H1 (cell line): ENCODE measurements at regions not wholly inside any gene's neighbourhood (a gene's known extent, or its start where the extent isn't known, plus 50 kb on each side); places are given as distances from the start of the nearest gene placed in this dataset.

Experiments
- CTCF ChIA-PET: fragments of 300-600 bp; sonication (Branson Sonifier 250); formaldehyde crosslinking; loops from one replicate; lab custom pipeline; 2021; ENCODE audit not compliant: partially characterized antibody; lab: Charles Lee
- POLR2A ChIA-PET: fragments of 300-600 bp; sonication (Branson Sonifier 250); formaldehyde crosslinking; loops from one replicate; lab custom pipeline; 2021; ENCODE audit warnings: inconsistent platforms; ENCODE audit not compliant: partially characterized antibody; lab: Charles Lee
- DNase-seq, 2 experiments: peaks; one replicate each; pipeline versions ENCODE4 v3.0.0 to v3.0.0-alpha.2; 2010 to 2022; ENCODE audit warnings: low spot score in 2 of 2, low read depth in 1 of 2, mixed read lengths in 1 of 2
- FAIRE-seq: peaks from 2 replicates; lab custom pipeline; 2011; peaks lifted over from hg19 to GRCh38; lab: Jason Lieb, UNC
- H2AFZ ChIP-seq: 2 replicates; pipeline ENCODE4 v1.8.1; 2012; ENCODE audit warnings: low read length, inconsistent platforms
- H2AK5ac ChIP-seq: 2 replicates; pipeline ENCODE4 v1.6.1; 2013; ENCODE audit warnings: low read depth, low read length
- H2BK120ac ChIP-seq: replicated peaks from 2 replicates; pipeline ENCODE3; 2013; ENCODE audit warnings: low read depth, low read length, inconsistent platforms
- H2BK12ac ChIP-seq: 2 replicates; pipeline ENCODE4 v1.6.1; 2013; ENCODE audit warnings: low read depth, low read length
- H2BK15ac ChIP-seq: 2 replicates; pipeline ENCODE4 v1.6.1; 2013; ENCODE audit warnings: low read length
- H2BK20ac ChIP-seq: 2 replicates; pipeline ENCODE4 v1.6.1; 2013; ENCODE audit warnings: low read length
- H2BK5ac ChIP-seq: 2 replicates; pipeline ENCODE4 v1.6.1; 2013; ENCODE audit warnings: low read depth, low read length
- H3K14ac ChIP-seq: 2 replicates; pipeline ENCODE4 v1.6.1; 2013; ENCODE audit warnings: inconsistent platforms; ENCODE audit not compliant: insufficient read length
- H3K18ac ChIP-seq: 2 replicates; pipeline ENCODE4 v1.6.1; 2013; ENCODE audit warnings: low read length; ENCODE audit errors: extremely low read depth
- H3K23ac ChIP-seq: 2 replicates; pipeline ENCODE4 v1.6.1; 2013; ENCODE audit warnings: inconsistent platforms; ENCODE audit not compliant: insufficient read length
- H3K23me2 ChIP-seq: 2 replicates; pipeline ENCODE4 v1.6.1; 2013; ENCODE audit warnings: low read depth, low read length
- H3K27ac ChIP-seq: 2 replicates; pipeline ENCODE4 v1.6.1; 2011; ENCODE audit warnings: low read depth, low read length, inconsistent platforms
- H3K27me3 ChIP-seq, 4 experiments: replicated peaks in 1 of 4; 1 replicate in 1 of 4; 2 replicates in 3 of 4; pipeline versions ENCODE4 v1.6.1 to v1.8.1; 2011 to 2013; ENCODE audit warnings: low read length in 3 of 4, mild to moderate bottlenecking in 3 of 4, inconsistent platforms in 2 of 4, mixed read lengths in 2 of 4, moderate library complexity in 1 of 4; ENCODE audit not compliant: control insufficient read depth in 3 of 4, insufficient read depth in 3 of 4; ENCODE audit errors: extremely low read depth in 1 of 4
- H3K36me3 ChIP-seq, 4 experiments: 2 replicates each; pipeline versions ENCODE4 v1.6.1 to v1.8.1; 2011 to 2013; ENCODE audit warnings: mild to moderate bottlenecking in 4 of 4, low read length in 3 of 4, moderate library complexity in 2 of 4, control low read depth in 1 of 4, inconsistent platforms in 1 of 4; ENCODE audit not compliant: insufficient read depth in 4 of 4, control insufficient read depth in 2 of 4
- H3K4ac ChIP-seq: replicated peaks from 2 replicates; pipeline ENCODE3; 2013; ENCODE audit warnings: low read length, low read depth, mixed read lengths, inconsistent platforms; ENCODE audit not compliant: insufficient read length
- H3K4me1 ChIP-seq, 4 experiments: replicated peaks in 1 of 4; 1 replicate in 1 of 4; 2 replicates in 3 of 4; pipeline versions ENCODE4 v1.6.1 to v1.8.1; 2011 to 2013; ENCODE audit warnings: low read length in 3 of 4, inconsistent platforms in 2 of 4, mixed read lengths in 1 of 4; ENCODE audit not compliant: insufficient read depth in 4 of 4, control insufficient read depth in 3 of 4
- H3K4me2 ChIP-seq, 2 experiments: 2 replicates each; pipeline versions ENCODE4 v1.6.1 to v1.8.1; 2011 to 2013; ENCODE audit warnings: low read depth in 2 of 2, low read length in 2 of 2, control low read depth in 1 of 2, inconsistent platforms in 1 of 2, mild to moderate bottlenecking in 1 of 2; ENCODE audit not compliant: insufficient read depth in 1 of 2
- H3K4me3 ChIP-seq, 4 experiments: fragments of 200-600, 300-600 bp in 1 of 4; sonication (generic), shearing (Covaris generic), sonication (Bioruptor Twin) in 1 of 4; 2 replicates each; pipeline versions ENCODE4 v1.5.1 to v1.8.1; 2011 to 2016; ENCODE audit warnings: low read length in 4 of 4, low read depth in 3 of 4, control low read depth in 2 of 4, inconsistent platforms in 2 of 4, mild to moderate bottlenecking in 2 of 4, mixed read lengths in 1 of 4, moderate library complexity in 1 of 4; ENCODE audit not compliant: insufficient read depth in 2 of 4; ENCODE audit errors: extremely low read depth in 1 of 4
- H3K56ac ChIP-seq: replicated peaks from 2 replicates; pipeline ENCODE3; 2013; ENCODE audit warnings: low read depth, mild to moderate bottlenecking, mixed read lengths, low read length, inconsistent platforms; ENCODE audit not compliant: insufficient read length
- H3K79me1 ChIP-seq: 2 replicates; pipeline ENCODE4 v1.6.1; 2013; ENCODE audit warnings: low read depth, low read length, control low read depth
- H3K79me2 ChIP-seq, 2 experiments: 2 replicates each; pipeline versions ENCODE4 v1.6.1 to v1.8.1; 2012 to 2013; ENCODE audit warnings: low read length in 2 of 2, mild to moderate bottlenecking in 2 of 2, inconsistent platforms in 1 of 2; ENCODE audit not compliant: insufficient read depth in 2 of 2, control insufficient read depth in 1 of 2
- H3K9ac ChIP-seq, 4 experiments: replicated peaks in 1 of 4; 1 replicate in 1 of 4; 2 replicates in 3 of 4; pipeline versions ENCODE4 v1.6.1 to v1.8.1; 2011 to 2013; ENCODE audit warnings: low read depth in 3 of 4, low read length in 3 of 4, control low read depth in 2 of 4, mild to moderate bottlenecking in 2 of 4, moderate library complexity in 2 of 4, inconsistent platforms in 1 of 4; ENCODE audit errors: extremely low read depth in 1 of 4
- H3K9me3 ChIP-seq, 2 experiments: 2 replicates each; pipeline versions ENCODE4 v1.6.1 to v1.8.1; 2012 to 2013; ENCODE audit warnings: mild to moderate bottlenecking in 2 of 2, moderate library complexity in 2 of 2, control low read depth in 1 of 2, inconsistent platforms in 1 of 2, low read depth in 1 of 2, low read length in 1 of 2, mixed read lengths in 1 of 2; ENCODE audit not compliant: insufficient read depth in 2 of 2
- H4K20me1 ChIP-seq, 2 experiments: replicated peaks in 1 of 2; 2 replicates each; pipeline versions ENCODE3 to v1.8.1; 2011 to 2013; ENCODE audit warnings: inconsistent platforms in 2 of 2, low read length in 2 of 2, mild to moderate bottlenecking in 1 of 2; ENCODE audit not compliant: insufficient read depth in 2 of 2, control insufficient read depth in 1 of 2
- H4K5ac ChIP-seq: 2 replicates; pipeline ENCODE4 v1.6.1; 2013; ENCODE audit warnings: low read length, low read depth, mixed read lengths, inconsistent platforms; ENCODE audit not compliant: insufficient read length
- H4K8ac ChIP-seq: 2 replicates; pipeline ENCODE4 v1.8.0; 2013; ENCODE audit warnings: mild to moderate bottlenecking, moderate library complexity, low read length, inconsistent platforms; ENCODE audit not compliant: insufficient read depth; ENCODE audit errors: extremely low read depth
- H4K91ac ChIP-seq: replicated peaks from 2 replicates; pipeline ENCODE3; 2013; ENCODE audit warnings: low read length, mixed read lengths, inconsistent platforms; ENCODE audit not compliant: insufficient read length
- EGR1 ChIP-seq: IDR thresholded peaks from 2 replicates; pipeline ENCODE4 v1.6.1; 2011; ENCODE audit warnings: low read depth, low read length, borderline replicate concordance
- RAD21 ChIP-seq, 2 experiments: IDR thresholded peaks in 1 of 2; conservative IDR thresholded peaks in 1 of 2; 2 replicates each; pipeline ENCODE4 v1.6.1; 2011; ENCODE audit warnings: low read depth in 2 of 2, low read length in 2 of 2, improper control_type of control experiment in 1 of 2, inconsistent platforms in 1 of 2, mild to moderate bottlenecking in 1 of 2, moderate library complexity in 1 of 2
- SIN3A ChIP-seq, 2 experiments: IDR thresholded peaks in 1 of 2; conservative IDR thresholded peaks in 1 of 2; 2 replicates each; pipeline ENCODE4 v1.6.1; 2011 to 2012; ENCODE audit warnings: low read length in 2 of 2, improper control_type of control experiment in 1 of 2, low read depth in 1 of 2, mild to moderate bottlenecking in 1 of 2
- SP4 ChIP-seq: IDR thresholded peaks from 2 replicates; pipeline ENCODE4 v1.6.1; 2012; ENCODE audit warnings: low read length, inconsistent platforms
- WGBS, 2 experiments: shearing (Covaris generic) in 1 of 2; methylation state at CpG; one replicate each; pipeline versions ENCODE4 v1.1.6 to v1.1.7; 2013 to 2015; ENCODE audit warnings: low lambda C conversion rate in 2 of 2, mixed read lengths in 2 of 2, inconsistent platforms in 1 of 2, low coverage in 1 of 2, missing lambda C conversion rate in 1 of 2; ENCODE audit not compliant: insufficient replicate concordance in 2 of 2, insufficient coverage in 1 of 2, insufficient read length in 1 of 2; ENCODE audit errors: extremely low coverage in 1 of 2, missing lambda C conversion rate in 1 of 2; 5-methylcytosine and 5-hydroxymethylcytosine counted together

- no peak overlapping the region for H4K91ac ChIP-seq
- no peak overlapping the region for H3K18ac ChIP-seq
- H3K23me2 ChIP-seq: no peaks in the 10 kb centered on the region
- no peak overlapping the region for H3K23ac ChIP-seq
- no peak overlapping the region for H2BK12ac ChIP-seq
- no peak overlapping the region for H3K4me2 ChIP-seq
- no peak overlapping the region for H2BK120ac ChIP-seq
- FAIRE-seq (no peak), DNase-seq (no peak)
- H2BK5ac ChIP-seq: no peak overlapping the region
- no peaks in the 10 kb centered on the region for H3K4me1 ChIP-seq
- H3K14ac ChIP-seq: no peak overlapping the region
- no peaks in the 10 kb centered on the region for H3K27me3 ChIP-seq
- H2AFZ ChIP-seq: no peak overlapping the region
- H2AK5ac ChIP-seq: no peak overlapping the region
- no peak overlapping the region for H4K8ac ChIP-seq
- H2BK15ac ChIP-seq: no peak overlapping the region
- H4K5ac ChIP-seq: no peak overlapping the region
- H3K79me1 ChIP-seq: no peaks in the 10 kb centered on the region
- 90% methylated on average over 2 of the region's 2 CpGs; no CpG with 5 or more reads in 1 of the 2 experiments for WGBS, 2 experiments
- no peaks in the 10 kb centered on the region for H3K9me3 ChIP-seq
- H3K9ac ChIP-seq: no peak overlapping the region
- no peak overlapping the region for H2BK20ac ChIP-seq
- H3K4me3 ChIP-seq: no peak overlapping the region
- H3K27ac ChIP-seq: no peak overlapping the region
- H3K79me2 ChIP-seq: no peaks in the 10 kb centered on the region
- no peaks in the 10 kb centered on the region for H4K20me1 ChIP-seq
- no peak overlapping the region for H3K56ac ChIP-seq
- TF ChIP-seq SP4 (no peak), RAD21 (IDR thresholded peaks at IDR 0.05 in 1 of 2, conservative IDR thresholded peaks at IDR 0.05 in 1 of 2; ENCODE audit: low read depth in 2 of 2, low read length in 2 of 2) (no peak), EGR1 (no peak), SIN3A (conservative IDR thresholded peaks at IDR 0.05 in 1 of 2, IDR thresholded peaks at IDR 0.05 in 1 of 2; ENCODE audit: low read depth in 1 of 2, low read length in 2 of 2) (no peak)
- POLR2A ChIA-PET: no interaction called here
- no peak overlapping the region for H3K4ac ChIP-seq
- H3K36me3 ChIP-seq: no peaks in the 10 kb centered on the region
- CTCF ChIA-PET: no interaction called here
These were observed 736.4 kb upstream of the GOT2 start for GRCh38 chr16:59470556-59470955.
